GM21737 (cell line): ENCODE measurements at regions not wholly inside any gene's neighbourhood (a gene's known extent, or its start where the extent isn't known, plus 50 kb on each side); places are given as distances from the start of the nearest gene placed in this dataset.

Source experiments
- ATAC-seq: cut with Tn5 transposase; IDR thresholded peaks from one replicate; pipeline ENCODE4 v1.9.1; 2021; ENCODE audit warnings: mild to moderate bottlenecking, moderate library complexity; ENCODE audit not compliant: unreplicated experiment

- ATAC-seq: no peak
These were observed 412.4 kb downstream of the PCDH17 start for GRCh38 chr13:58043971-58044370.

- no peak for ATAC-seq
These were observed 417.1 kb downstream of the PCDH17 start for GRCh38 chr13:58048670-58049069.

GRCh38 chr13:58051396-58051795, 419.9 kb downstream of the PCDH17 start:
- ATAC-seq: no peak

- ATAC-seq: no peak
These were observed 420.3 kb downstream of the PCDH17 start for GRCh38 chr13:58051807-58052375.

- ATAC-seq: no peak
These were observed 424.9 kb downstream of the PCDH17 start for GRCh38 chr13:58056426-58056825.

- no peak for ATAC-seq
These were observed 428.1 kb downstream of the PCDH17 start for GRCh38 chr13:58059624-58060023.

DNA sequence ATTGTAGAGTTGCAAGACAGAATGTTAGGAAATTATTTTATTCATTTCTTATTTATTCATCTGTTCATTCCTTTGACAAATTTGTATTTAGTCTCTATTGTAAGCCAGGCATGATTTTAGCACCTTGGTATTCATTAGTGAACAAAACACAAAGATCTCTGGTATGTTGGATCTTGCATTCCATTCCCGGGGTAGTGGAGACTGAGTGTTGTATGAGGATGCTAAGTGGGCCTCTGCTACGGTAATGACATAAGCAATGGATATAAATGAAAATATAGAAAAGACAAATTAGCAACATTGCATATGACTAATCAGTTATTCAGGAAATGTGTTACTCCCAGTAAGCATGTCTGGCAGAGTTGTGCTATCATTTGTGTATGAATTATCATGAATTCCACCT, 449.3 kb downstream of the PCDH17 start:
- ATAC-seq: no peak

GRCh38 chr13:58081301-58081820, 449.8 kb downstream of the PCDH17 start:
- ATAC-seq: no peak

GRCh38 chr13:58083064-58083463, 451.5 kb downstream of the PCDH17 start:
- no peak for ATAC-seq

GRCh38 chr13:58085274-58085673, 453.7 kb downstream of the PCDH17 start:
- ATAC-seq: no peak

- ATAC-seq: no peak
These were observed 454.3 kb downstream of the PCDH17 start for GRCh38 chr13:58085819-58086218.

DNA sequence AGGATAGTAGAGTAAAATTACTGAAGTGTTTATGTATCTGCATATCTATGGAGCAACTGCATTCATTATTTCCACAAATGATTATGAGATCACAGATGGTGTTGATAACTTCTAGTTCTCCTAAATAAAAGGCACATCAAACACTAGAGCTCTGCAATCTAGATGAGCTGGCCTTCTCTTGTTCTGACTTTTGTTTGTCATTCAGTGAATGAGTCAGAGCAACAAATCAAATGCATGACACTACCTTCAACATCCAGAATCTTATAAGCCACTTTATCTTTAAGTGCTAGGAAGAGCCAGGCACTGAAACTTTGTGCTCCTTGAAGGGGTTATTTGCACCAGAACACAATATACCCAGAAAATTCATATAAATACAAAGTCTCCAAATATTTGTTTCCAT, 456.0 kb downstream of the PCDH17 start:
- ATAC-seq: no peak

DNA sequence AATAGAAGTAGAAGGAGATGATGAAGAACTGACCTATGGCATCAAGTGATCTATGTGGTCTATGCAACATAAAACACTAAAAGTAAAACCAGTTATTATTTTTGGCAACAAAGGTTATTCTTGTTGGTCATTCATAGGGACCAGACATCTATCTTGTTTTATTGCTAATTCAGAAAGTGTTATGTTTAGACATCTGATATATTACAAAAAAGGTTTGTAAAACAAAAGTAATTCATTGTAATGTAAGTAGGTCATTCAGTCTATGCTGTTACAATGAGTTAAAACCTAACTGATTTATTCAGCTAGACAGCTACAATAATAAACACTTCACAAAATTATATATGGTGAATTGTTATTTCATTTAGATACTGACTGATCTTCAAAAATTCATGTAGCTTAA, 461.9 kb downstream of the PCDH17 start:
- ATAC-seq: no peak

GRCh38 chr13:58097831-58098230, 466.3 kb downstream of the PCDH17 start:
- ATAC-seq: no peak

DNA sequence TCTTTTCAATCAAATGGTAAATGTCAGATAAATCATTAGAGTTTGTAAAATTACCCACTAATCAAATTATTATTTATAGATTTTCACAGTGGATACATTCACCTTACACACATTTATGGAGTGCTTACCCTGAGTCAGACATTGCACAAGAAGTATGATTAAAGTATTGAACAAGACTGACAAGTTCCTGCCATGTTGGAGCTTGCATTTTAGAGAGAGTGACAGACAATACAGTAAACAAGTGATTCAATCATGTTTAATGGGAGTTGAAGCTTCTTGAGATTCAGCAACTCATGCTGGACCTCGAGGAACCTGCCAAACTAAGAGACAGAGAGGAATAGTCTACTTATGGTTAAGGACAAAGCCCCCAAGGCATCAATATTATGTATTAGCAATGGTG, 487.8 kb downstream of the PCDH17 start:
- ATAC-seq: no peak

GRCh38 chr13:58119804-58120203, 488.3 kb downstream of the PCDH17 start:
- no peak for ATAC-seq

DNA sequence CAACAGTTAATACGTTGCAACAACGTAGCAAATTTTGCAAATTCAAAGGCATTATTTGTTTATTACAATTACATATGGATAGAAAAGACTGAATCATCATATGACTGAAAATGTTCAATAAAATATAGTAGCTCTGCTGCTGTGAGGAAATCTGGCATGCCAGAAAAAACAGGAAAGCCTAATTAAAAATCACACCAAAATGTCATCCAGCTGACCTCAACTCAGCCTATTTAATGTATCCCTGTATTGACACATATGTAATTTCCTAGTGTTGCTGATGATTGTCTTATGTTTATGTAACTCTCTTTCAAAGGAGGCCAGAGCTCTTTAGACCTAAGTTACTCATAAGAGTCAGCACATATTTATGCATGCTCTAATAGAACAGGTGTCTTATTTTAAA, 495.0 kb downstream of the PCDH17 start:
- ATAC-seq: no peak

- ATAC-seq: no peak
These were observed 502.5 kb downstream of the PCDH17 start for GRCh38 chr13:58134012-58134411.

- ATAC-seq: no peak
These were observed 503.0 kb downstream of the PCDH17 start for GRCh38 chr13:58134525-58134924.

GRCh38 chr13:58142952-58143351, 511.4 kb downstream of the PCDH17 start:
- ATAC-seq: no peak

DNA sequence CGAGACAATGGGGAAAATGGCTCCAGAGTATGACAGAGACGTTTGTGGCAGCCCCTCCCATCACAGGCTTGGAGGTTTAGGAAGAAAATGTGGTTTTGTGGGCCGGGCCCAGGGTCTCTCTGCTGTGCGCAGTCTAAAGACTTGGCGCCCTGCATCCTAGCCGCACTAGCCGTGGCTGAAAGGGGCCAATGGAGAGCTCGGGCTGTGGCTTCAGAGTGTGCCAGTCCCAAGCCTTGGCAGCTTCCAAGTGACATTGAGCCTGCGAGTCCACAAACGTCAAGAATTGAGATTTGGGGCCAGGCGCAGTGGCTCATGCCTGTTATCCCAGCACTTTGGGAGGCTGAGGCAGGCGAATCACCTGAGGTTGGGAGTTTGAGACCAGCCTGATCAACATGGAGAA, 513.1 kb downstream of the PCDH17 start:
- ATAC-seq: no peak

- ATAC-seq: no peak
These were observed 519.9 kb downstream of the PCDH17 start for GRCh38 chr13:58151452-58151851.

GRCh38 chr13:58160980-58161379, 529.4 kb downstream of the PCDH17 start:
- ATAC-seq: no peak
